AG04450 (cell line): ENCODE measurements at regions not wholly inside any gene's neighbourhood (a gene's known extent, or its start where the extent isn't known, plus 50 kb on each side); places are given as distances from the start of the nearest gene placed in this dataset.

Source experiments
- CTCF ChIA-PET: fragments of 300-600, 350-600 bp; formaldehyde crosslinking; extraction: SDS; loops from one replicate; lab custom pipeline; 2022; ENCODE audit warnings: antibody characterized with exemption, inconsistent platforms; lab: Charles Lee
- POLR2A ChIA-PET: fragments of 350-600 bp; formaldehyde crosslinking; extraction: SDS; loops from one replicate; lab custom pipeline; 2021; ENCODE audit warnings: antibody characterized with exemption, inconsistent platforms; lab: Yijun Ruan, JAX
- DNase-seq: peaks from one replicate; pipeline ENCODE4 v3.0.0-alpha.2; 2011; ENCODE audit warnings: low read depth, low spot score
- H3K27ac ChIP-seq: one replicate; pipeline ENCODE4 v1.5.1; 2012; ENCODE audit warnings: low read depth, low read length, control low read depth
- H3K27me3 ChIP-seq: one replicate; pipeline ENCODE4 v1.6.0; 2012; ENCODE audit warnings: low read length; ENCODE audit not compliant: control insufficient read depth, insufficient read depth
- H3K4me3 ChIP-seq: 2 replicates; pipeline ENCODE4 v1.5.1; 2011; ENCODE audit warnings: mild to moderate bottlenecking, low read depth, low read length, control low read depth
- H3K9me3 ChIP-seq: 2 replicates; pipeline ENCODE4 v1.5.1; 2012; ENCODE audit warnings: low read length; ENCODE audit not compliant: control insufficient read depth, insufficient read depth
- CTCF ChIP-seq: IDR thresholded peaks from 2 replicates; pipeline ENCODE4 v1.5.1; 2011; ENCODE audit warnings: low read depth, low read length, control low read depth, inconsistent platforms

DNA sequence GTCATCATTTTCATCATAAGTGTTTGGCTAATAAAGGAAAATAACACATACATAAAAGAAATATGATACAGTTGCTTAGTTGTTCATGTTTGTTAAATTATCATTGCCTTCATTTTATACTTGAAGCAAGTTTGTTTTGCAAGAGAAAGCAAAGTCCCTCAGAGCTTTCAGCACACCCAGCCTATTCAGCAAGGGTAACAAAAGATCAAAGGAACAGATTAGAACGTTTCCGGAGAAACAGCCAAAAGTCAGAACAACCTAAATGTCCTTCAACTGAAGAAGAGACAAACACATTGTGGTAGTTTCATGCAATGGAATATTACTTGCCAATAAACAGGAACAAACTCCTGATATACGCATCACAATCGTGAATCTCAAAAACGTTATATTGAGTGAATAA lies 380.7 kb downstream of the MZT1 start:
- Histone ChIP-seq H3K27ac (no peak overlapping the region), H3K27me3 (no peaks in the 10 kb centered on the region), H3K4me3 (no peak overlapping the region), H3K9me3 (no peaks in the 10 kb centered on the region; the same call in 1 of the 2 replicates)
- ChIA-PET CTCF (no interaction called here), POLR2A (no interaction called here)
- no peak for TF ChIP-seq CTCF
- no peak for DNase-seq

- Histone ChIP-seq H3K4me3 (no peak overlapping the region), H3K27ac (no peak overlapping the region), H3K9me3 (no peaks in the 10 kb centered on the region; the same call in 1 of the 2 replicates), H3K27me3 (no peaks in the 10 kb centered on the region)
- ChIA-PET CTCF (no interaction called here), POLR2A (no interaction called here)
- DNase-seq = no peak
- TF ChIP-seq CTCF = no peak
These were observed 385.1 kb downstream of the MZT1 start for GRCh38 chr13:72342364-72342763.

- ChIA-PET CTCF (no interaction called here), POLR2A (no interaction called here)
- Histone ChIP-seq H3K9me3 (no peaks in the 10 kb centered on the region; the same call in 1 of the 2 replicates), H3K4me3 (no peak overlapping the region), H3K27me3 (no peaks in the 10 kb centered on the region), H3K27ac (no peak overlapping the region)
- TF ChIP-seq CTCF = no peak
- no peak for DNase-seq
These were observed 385.5 kb downstream of the MZT1 start for GRCh38 chr13:72341904-72342303.

DNA sequence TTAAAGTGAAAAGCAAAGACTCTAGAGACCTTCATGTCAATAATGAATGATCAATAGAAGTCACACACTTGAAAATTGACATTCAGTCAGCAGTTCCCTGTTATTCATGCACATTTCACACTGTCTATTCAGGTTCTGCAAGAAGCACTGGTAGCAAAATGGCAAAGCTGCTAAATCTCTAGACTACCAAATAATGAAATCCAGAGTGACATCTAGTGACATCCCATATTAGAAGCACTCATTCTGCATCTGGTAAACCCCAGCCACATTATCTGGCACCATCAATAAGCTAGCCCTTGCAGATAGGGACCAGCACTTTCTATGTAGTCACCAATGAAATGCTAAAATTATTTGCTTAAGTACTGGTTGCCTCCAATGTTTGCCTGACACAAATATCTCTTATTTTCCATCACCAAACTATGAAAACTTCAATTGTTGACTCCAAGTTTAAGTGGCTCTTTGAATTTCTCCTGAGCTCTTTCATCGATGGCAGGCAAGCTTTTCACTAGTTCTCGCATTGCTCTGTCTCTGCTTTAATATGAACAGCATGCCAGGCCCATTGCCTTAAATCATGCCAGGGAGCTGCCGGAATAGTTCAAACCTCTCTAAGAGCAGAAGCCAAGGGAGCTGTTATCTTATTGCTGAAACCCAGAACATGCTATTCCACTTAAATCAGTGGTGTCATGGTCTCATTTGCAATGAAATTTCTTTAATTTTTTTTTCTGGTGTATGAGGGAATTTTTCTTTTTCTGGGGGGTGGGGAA lies 409.9 kb downstream of the MZT1 start:
- no peak overlapping the region for H3K4me3 ChIP-seq
- no peak for TF ChIP-seq CTCF
- DNase-seq = no peak
- H3K27ac ChIP-seq = no peak overlapping the region
- no peaks in the 10 kb centered on the region for H3K27me3 ChIP-seq
- ChIA-PET CTCF (no interaction called here), POLR2A (no interaction called here)
- H3K9me3 ChIP-seq = no peaks in the 10 kb centered on the region

- H3K9me3 ChIP-seq = no peaks in the 10 kb centered on the region
- ChIA-PET POLR2A (no interaction called here), CTCF (no interaction called here)
- DNase-seq = no peak
- no peak for TF ChIP-seq CTCF
- H3K27me3 ChIP-seq = no peaks in the 10 kb centered on the region
- H3K27ac ChIP-seq = no peak overlapping the region
- H3K4me3 ChIP-seq = no peak overlapping the region
These were observed 410.7 kb downstream of the MZT1 start for GRCh38 chr13:72316716-72317115.
